K562 (cell line): ENCODE measurements at regions not wholly inside any gene's neighbourhood (a gene's known extent, or its start where the extent isn't known, plus 50 kb on each side); places are given as distances from the start of the nearest gene placed in this dataset.

Experiments used
- ATAC-seq: fragments of 200-7000 bp; cut with Tn5 transposase; 3 replicates; pipeline ENCODE4 v1.9.1; 2020; ENCODE audit warnings: moderate library complexity
- BruUV-seq: library from RNA; stranded (reverse); fragments of 400-500 nt; replicated peaks from 2 replicates; lab custom pipeline; 2021; lab: Mats Ljungman, UMichigan
- CTCF ChIA-PET: fragments of 300-600 bp; formaldehyde crosslinking; extraction: SDS; loops from one replicate; lab custom pipeline; 2021; ENCODE audit warnings: low intra/inter-chr PET ratio; lab: Yijun Ruan, JAX
- POLR2A ChIA-PET: fragments of 300-600, 350-650 bp; sonication (Branson Sonifier 250); formaldehyde crosslinking; extraction: SDS; loops from one replicate; lab custom pipeline; 2021; ENCODE audit warnings: antibody characterized with exemption, inconsistent platforms; lab: Yijun Ruan, JAX
- DNase-seq, 4 experiments: peaks; one replicate each; pipeline versions ENCODE4 v3.0.0 to v3.0.0-alpha.2; 2011 to 2018; ENCODE audit warnings: low spot score in 3 of 4, mixed read lengths in 3 of 4; ENCODE audit errors: extremely low read depth in 1 of 4
- FAIRE-seq: peaks from 2 replicates; lab custom pipeline; 2011; peaks lifted over from hg19 to GRCh38; lab: Jason Lieb, UNC
- H2AFZ ChIP-seq: 2 replicates; pipeline ENCODE4 v1.6.0; 2011; ENCODE audit warnings: low read depth, low read length, control low read depth, inconsistent platforms
- H3K27ac ChIP-seq: fragments of 200-600 bp; 3 replicates; pipeline ENCODE4 v1.8.0; 2011; ENCODE audit warnings: low read depth, mild to moderate bottlenecking, control low read depth, inconsistent platforms, low read length, moderate library complexity, mixed read lengths; ENCODE audit errors: extremely low read depth
- H3K27me3 ChIP-seq, 2 experiments: fragments of 300-600 bp in 1 of 2; 2 replicates in 1 of 2; 3 replicates in 1 of 2; pipeline versions ENCODE4 v1.6.0 to v1.8.0; 2011; ENCODE audit warnings: inconsistent platforms in 2 of 2, low read length in 2 of 2, mild to moderate bottlenecking in 1 of 2, mixed read lengths in 1 of 2, moderate library complexity in 1 of 2; ENCODE audit not compliant: control insufficient read depth in 2 of 2, insufficient read depth in 2 of 2
- H3K36me3 ChIP-seq: fragments of 300-600 bp; 3 replicates; pipeline ENCODE4 v1.8.0; 2011; ENCODE audit warnings: mild to moderate bottlenecking, low read length, inconsistent platforms; ENCODE audit not compliant: control insufficient read depth, insufficient read depth
- H3K4me1 ChIP-seq, 2 experiments: fragments of 200-600 bp in 1 of 2; replicated peaks in 1 of 2; 2 replicates in 1 of 2; 3 replicates in 1 of 2; pipeline versions ENCODE4 v1.5.1 to v1.8.0; 2011; ENCODE audit warnings: inconsistent platforms in 2 of 2, low read length in 2 of 2, mild to moderate bottlenecking in 1 of 2, mixed read lengths in 1 of 2, moderate library complexity in 1 of 2; ENCODE audit not compliant: control insufficient read depth in 2 of 2, insufficient read depth in 2 of 2
- H3K4me2 ChIP-seq: 2 replicates; pipeline ENCODE4 v1.6.1; 2011; ENCODE audit warnings: low read length, control low read depth, inconsistent platforms, mixed read lengths; ENCODE audit not compliant: insufficient read depth
- H3K4me3 ChIP-seq: fragments of 200-600 bp; sonication (generic), shearing (Covaris generic); 2 replicates; pipeline ENCODE4 v1.5.1; 2016; ENCODE audit warnings: control low read depth, inconsistent platforms
- H3K79me2 ChIP-seq: fragments of 200-600 bp; 3 replicates; pipeline ENCODE4 v1.8.0; 2011; ENCODE audit warnings: low read length, inconsistent platforms; ENCODE audit not compliant: control insufficient read depth, insufficient read depth
- H3K9ac ChIP-seq, 2 experiments: 2 replicates each; pipeline versions ENCODE4 v1.6.0 to v1.6.1; 2011; ENCODE audit warnings: low read depth in 2 of 2, low read length in 2 of 2, control low read depth in 1 of 2, inconsistent platforms in 1 of 2, mild to moderate bottlenecking in 1 of 2, mixed read lengths in 1 of 2; ENCODE audit not compliant: insufficient read depth in 1 of 2
- H3K9me1 ChIP-seq: one replicate; pipeline ENCODE4 v1.6.0; 2011; ENCODE audit warnings: inconsistent platforms, mild to moderate bottlenecking, low read length, moderate library complexity; ENCODE audit not compliant: control insufficient read depth, insufficient read depth
- H3K9me3 ChIP-seq: replicated peaks from 2 replicates; pipeline ENCODE4 v1.5.1; 2011; ENCODE audit warnings: low read depth, low read length, inconsistent platforms; ENCODE audit not compliant: control insufficient read depth, insufficient read depth
- H4K20me1 ChIP-seq: replicated peaks from 2 replicates; pipeline ENCODE4 v1.6.1; 2011; ENCODE audit warnings: low read length, inconsistent platforms, mixed read lengths; ENCODE audit not compliant: control insufficient read depth, insufficient read depth
- CBX2 ChIP-seq: fragments of 200-600 bp; sonication (generic); IDR thresholded peaks from one replicate; pipeline ENCODE4 v1.6.1; 2012; ENCODE audit warnings: mild to moderate bottlenecking, low read length, inconsistent platforms; ENCODE audit not compliant: insufficient read depth, poor library complexity, severe bottlenecking
- CCAR2 ChIP-seq: fragments of 200-400 bp; formaldehyde crosslinking; IDR thresholded peaks from 2 replicates; pipeline ENCODE4 v1.6.1; 2017; ENCODE audit warnings: mild to moderate bottlenecking, low read depth, low read length
- E2F6 ChIP-seq, 2 experiments: IDR thresholded peaks; 2 replicates each; pipeline ENCODE4 v1.6.1; 2011; ENCODE audit warnings: borderline replicate concordance in 1 of 2, control low read depth in 1 of 2, low read depth in 1 of 2, low read length in 1 of 2, mild to moderate bottlenecking in 1 of 2, mixed read lengths in 1 of 2, moderate library complexity in 1 of 2; ENCODE audit not compliant: insufficient read depth in 1 of 2, insufficient read length in 1 of 2, poor library complexity in 1 of 2, severe bottlenecking in 1 of 2; ENCODE audit errors: extremely low read depth in 1 of 2
- EZH2 ChIP-seq: IDR thresholded peaks from 2 replicates; pipeline ENCODE4 v1.6.1; 2012; ENCODE audit warnings: low read depth, mild to moderate bottlenecking, inconsistent platforms, low read length, borderline replicate concordance
- GATAD2A ChIP-seq: fragments of 450-650 bp; IDR thresholded peaks from 2 replicates; pipeline ENCODE4 v1.6.1; 2017
- HNRNPLL ChIP-seq: fragments of 200-400 bp; formaldehyde crosslinking; IDR thresholded peaks from 2 replicates; pipeline ENCODE4 v1.6.1; 2017; ENCODE audit warnings: low read length, low read depth, mild to moderate bottlenecking; ENCODE audit not compliant: poor library complexity, severe bottlenecking
- IRF2 ChIP-seq: sonication (generic); formaldehyde crosslinking; IDR thresholded peaks from 2 replicates; pipeline ENCODE4 v1.8.1; 2022; ENCODE audit warnings: mild to moderate bottlenecking, missing genetic modification reagents
- NBN ChIP-seq: fragments of 450-650 bp; IDR thresholded peaks from 2 replicates; pipeline ENCODE4 v1.6.1; 2016; ENCODE audit warnings: low read depth, mild to moderate bottlenecking
- PRMT5 ChIP-seq: sonication (generic); formaldehyde crosslinking; IDR thresholded peaks from 2 replicates; pipeline ENCODE4 v1.5.0; 2020; ENCODE audit warnings: missing genetic modification reagents
- RCOR1 ChIP-seq, 2 experiments: IDR thresholded peaks; 2 replicates each; pipeline ENCODE4 v1.6.1; 2012; ENCODE audit warnings: low read depth in 2 of 2, low read length in 2 of 2, borderline replicate concordance in 1 of 2, improper control_type of control experiment in 1 of 2
- RNF219 ChIP-seq: fragments of 250-450 bp; sonication (Bioruptor Pico); IDR thresholded peaks from 2 replicates; pipeline ENCODE4 v1.5.0; 2022; ENCODE audit warnings: mild to moderate bottlenecking
- SIX5 ChIP-seq, 2 experiments: IDR thresholded peaks; 2 replicates each; pipeline ENCODE4 v1.6.1; 2011; ENCODE audit warnings: low read length in 2 of 2, borderline replicate concordance in 1 of 2, low read depth in 1 of 2, mild to moderate bottlenecking in 1 of 2, moderate library complexity in 1 of 2; ENCODE audit not compliant: insufficient read depth in 1 of 2
- SMAD3 ChIP-seq: fragments of 450-650 bp; formaldehyde crosslinking; conservative IDR thresholded peaks from 2 replicates; pipeline ENCODE4 v1.4.0; 2020; ENCODE audit warnings: mild to moderate bottlenecking
- TOE1 ChIP-seq, 2 experiments: fragments of 450-650 bp in 1 of 2; sonication (generic) in 1 of 2; formaldehyde crosslinking in 1 of 2; IDR thresholded peaks; 2 replicates each; pipeline versions ENCODE4 v1.7.1 to v1.8.0; 2016 to 2022; ENCODE audit warnings: borderline replicate concordance in 2 of 2, mild to moderate bottlenecking in 2 of 2, antibody characterized with exemption in 1 of 2, inconsistent platforms in 1 of 2, low read depth in 1 of 2, missing genetic modification reagents in 1 of 2, moderate library complexity in 1 of 2
- ZNF24 ChIP-seq: fragments of 450-650 bp; IDR thresholded peaks from 2 replicates; pipeline ENCODE4 v1.6.1; 2016
- ZNF253 ChIP-seq: fragments of 250-450 bp; sonication (Bioruptor Pico); conservative IDR thresholded peaks from 2 replicates; pipeline ENCODE4 v1.6.1; 2021; ENCODE audit warnings: mild to moderate bottlenecking
- ZNF589 ChIP-seq: fragments of 200-800 bp; sonication (Bioruptor generic); IDR thresholded peaks from 2 replicates; pipeline ENCODE4 v1.6.1; 2016; ENCODE audit warnings: low read depth, missing genetic modification characterization, missing compliant biosample characterization
- WGBS: fragments of 100-300 bp; shearing (Covaris generic); methylation state at CpG from one replicate; pipeline ENCODE4 v1.1.6; 2016; ENCODE audit warnings: low coverage, mixed read lengths; ENCODE audit not compliant: insufficient coverage; ENCODE audit errors: missing lambda C conversion rate; 5-methylcytosine and 5-hydroxymethylcytosine counted together
- in situ Hi-C: fragments of 300-500 bp; cut with MboI; formaldehyde crosslinking; loops from 4 replicates; pipeline ENCODE4 v1.15.0; 2018; ENCODE audit warnings: inconsistent platforms, mixed read lengths
- intact Hi-C: fragments of 100-400 bp; cut with micrococcal nuclease; formaldehyde crosslinking; loops from 2 replicates; pipeline ENCODE4 v1.14.2; 2022

- H3K9me1 ChIP-seq = no peaks in the 10 kb centered on the region
- DNase-seq (no peak), FAIRE-seq (no peak), ATAC-seq (no peak)
- in situ Hi-C loops (no loop called here), intact Hi-C loops (no loop called here)
- 0 out of 5 replicates have a peak, but pooled peaks cover 0 to 3% of the 10 kb centered on the region in 2 experiments for H3K27me3 ChIP-seq
- CTCF ChIA-PET = no interaction called here
- H3K4me3 ChIP-seq = no peak overlapping the region
- no peak overlapping the region for H3K4me2 ChIP-seq
- WGBS = 0% methylated on average over 2 of the region's 2 CpGs
- no peaks in the 10 kb centered on the region for H3K4me1 ChIP-seq
- no peak overlapping the region for H3K9ac ChIP-seq
- no TSS peak for BruUV-seq
- H4K20me1 ChIP-seq = no peaks in the 10 kb centered on the region
- TF ChIP-seq E2F6 (IDR thresholded peaks at IDR 0.05; ENCODE audit: borderline replicate concordance in 1 of 2, extremely low read depth in 1 of 2, insufficient read depth in 1 of 2, insufficient read length in 1 of 2, low read depth in 1 of 2, low read length in 1 of 2, poor library complexity in 1 of 2, severe bottlenecking in 1 of 2) (no peak), EZH2 (no peak), SIX5 (IDR thresholded peaks at IDR 0.05; ENCODE audit: borderline replicate concordance in 1 of 2, insufficient read depth in 1 of 2, low read depth in 1 of 2, low read length in 2 of 2) (no peak), CBX2 (no peak), NBN (no peak), ZNF24 (no peak), GATAD2A (no peak), RCOR1 (IDR thresholded peaks at IDR 0.05; ENCODE audit: borderline replicate concordance in 1 of 2, low read depth in 2 of 2, low read length in 2 of 2) (no peak), SMAD3 (CRISPR knock-in tag) (no peak), PRMT5 (CRISPR knock-in tag) (no peak), RNF219 (CRISPR knock-in tag) (no peak), ZNF589 (CRISPR knock-in tag) (no peak), TOE1 (IDR thresholded peaks at IDR 0.05; ENCODE audit: borderline replicate concordance) (no peak), TOE1 (CRISPR knock-in tag; IDR thresholded peaks at IDR 0.05; ENCODE audit: borderline replicate concordance, low read depth) (no peak), IRF2 (CRISPR knock-in tag) (no peak), HNRNPLL (no peak), ZNF253 (no peak), CCAR2 (no peak)
- no peaks in the 10 kb centered on the region for H3K9me3 ChIP-seq
- no peaks in the 10 kb centered on the region for H3K79me2 ChIP-seq
- no peak overlapping the region for H2AFZ ChIP-seq
- H3K27ac ChIP-seq = no peak overlapping the region
- POLR2A ChIA-PET = no interaction called here
- H3K36me3 ChIP-seq = no peaks in the 10 kb centered on the region
Measured at GRCh38 chr3:31197941-31198340, 303.5 kb upstream of the GADL1 start.
